ENCODE measurements at regions not wholly inside any gene's neighbourhood (a gene's known extent, or its start where the extent isn't known, plus 50 kb on each side); places are given as distances from the start of the nearest gene placed in this dataset.

DNA sequence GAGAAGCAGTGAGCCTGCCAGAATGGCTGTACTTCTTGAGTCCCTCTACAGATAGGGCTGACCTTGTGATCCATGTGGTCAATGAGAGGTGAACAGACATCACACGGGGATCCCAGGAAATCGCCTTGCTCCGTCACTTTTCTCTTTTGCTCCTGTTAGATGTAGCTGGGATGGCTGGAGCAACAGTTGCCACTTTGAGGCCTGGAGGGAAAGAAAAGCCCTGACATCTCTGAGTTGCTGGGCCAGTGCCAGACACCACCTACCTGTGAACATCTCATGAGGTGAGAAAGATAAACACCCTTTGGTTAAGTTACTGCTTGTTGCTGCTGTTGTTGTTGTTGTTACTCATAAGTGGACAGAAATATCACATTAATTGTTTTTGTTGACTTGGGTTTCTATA is 840.3 kb downstream of the TBC1D22A start:
- no peak for ATAC-seq
- Histone ChIP-seq H3K4me1 (no peaks in the 10 kb centered on the region), H3K36me3 (no peaks in the 10 kb centered on the region), H3K9me3 (no peaks in the 10 kb centered on the region), H3K27me3 (peaks cover 0 to 25% (median 0%) of the 10 kb centered on the region in 9 donors), H3K27ac (no peak overlapping the region), H3K4me3 (no peak overlapping the region)
- no peak for DNase-seq
- WGBS, 4 donors = 88 to 94% (median 91%) methylated on average over 3 of the region's 3 CpGs
- intact Hi-C loops (cut with DNase I) = loop anchor here in 1 of 10 donors (2.0 kb wide), 1 partner anchor 50 kb away; no protein-coding TSS in a partner anchor
- TF ChIP-seq CTCF (IDR thresholded peaks at IDR 0.05) (no peak), POLR2A (IDR thresholded peaks at IDR 0.05) (no peak)

- TF ChIP-seq CTCF (IDR thresholded peaks at IDR 0.05) (no peak), POLR2A (IDR thresholded peaks at IDR 0.05) (no peak)
- DNase-seq (no peak), ATAC-seq (no peak)
- H3K27ac ChIP-seq = no peak overlapping the region
- H3K36me3 ChIP-seq = no peaks in the 10 kb centered on the region
- H3K9me3 ChIP-seq = no peaks in the 10 kb centered on the region
- no peaks in the 10 kb centered on the region for H3K4me1 ChIP-seq
- no peak overlapping the region for H3K4me3 ChIP-seq
- peaks cover 0 to 25% (median 0%) of the 10 kb centered on the region in 9 donors for H3K27me3 ChIP-seq
- intact Hi-C loops (cut with DNase I) = loop anchor here in 1 of 10 donors (2.0 kb wide), 1 partner anchor 49 kb away; no protein-coding TSS in a partner anchor
- 73 to 76% (median 74%) methylated on average over 10 of the region's 10 CpGs for WGBS, 4 donors
Measured at GRCh38 chr22:47601666-47602065, 839.2 kb downstream of the TBC1D22A start.

- 69 to 82% (median 77%) methylated on average over 16 of the region's 16 CpGs for WGBS, 4 donors
- no peak for TF ChIP-seq CTCF (IDR thresholded peaks at IDR 0.05)
- no peak for TF ChIP-seq POLR2A (IDR thresholded peaks at IDR 0.05)
- Histone ChIP-seq H3K27ac (no peak overlapping the region), H3K4me3 (no peak overlapping the region), H3K4me1 (no peaks in the 10 kb centered on the region), H3K9me3 (no peaks in the 10 kb centered on the region), H3K36me3 (no peaks in the 10 kb centered on the region), H3K27me3 (peaks cover 0 to 25% (median 0%) of the 10 kb centered on the region in 9 donors)
- ATAC-seq = no peak
- DNase-seq = no peak
- intact Hi-C loops (cut with DNase I) = no loop called here
Measured at GRCh38 chr22:47600791-47601625, 838.6 kb downstream of the TBC1D22A start.

- intact Hi-C loops (cut with DNase I) = no loop called here
- Histone ChIP-seq H3K36me3 (no peaks in the 10 kb centered on the region), H3K9me3 (peaks cover 0 to under 1% (median 0%) of the 10 kb centered on the region in 12 donors), H3K27ac (no peak overlapping the region), H3K27me3 (peaks cover 0 to 25% (median 0%) of the 10 kb centered on the region in 9 donors), H3K4me1 (no peaks in the 10 kb centered on the region), H3K4me3 (no peak overlapping the region)
- WGBS, 4 donors = 70 to 80% (median 76%) methylated on average over 11 of the region's 11 CpGs
- TF ChIP-seq CTCF (IDR thresholded peaks at IDR 0.05) (no peak), POLR2A (IDR thresholded peaks at IDR 0.05) (no peak)
- no peak for ATAC-seq
- no peak for DNase-seq
Measured at GRCh38 chr22:47600281-47600680, 837.8 kb downstream of the TBC1D22A start.

Data from heart left ventricle (tissue), 16 donors.